ENCODE measurements at regions not wholly inside any gene's neighbourhood (a gene's known extent, or its start where the extent isn't known, plus 50 kb on each side); places are given as distances from the start of the nearest gene placed in this dataset.

DNA sequence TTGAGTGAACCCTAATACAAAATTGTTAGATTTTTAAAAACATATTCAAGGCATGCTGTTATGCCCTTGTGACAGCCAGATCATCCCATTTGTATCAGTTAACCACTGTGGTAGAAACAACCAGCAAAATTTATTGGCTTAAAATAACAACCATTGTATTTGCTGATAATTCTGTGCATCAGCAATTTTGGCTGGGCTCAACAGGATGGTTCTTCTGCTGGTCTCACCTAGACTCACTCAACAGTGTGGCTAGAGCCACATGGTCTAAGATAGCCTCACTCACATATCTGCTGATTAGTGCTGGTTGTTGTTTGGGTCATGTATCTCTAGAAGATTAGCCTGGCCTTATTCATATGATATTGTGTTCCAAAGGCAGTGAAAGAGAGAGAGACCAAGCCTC is 160.1 kb upstream of the GATA6 start:
- TF ChIP-seq, protein P1, sequence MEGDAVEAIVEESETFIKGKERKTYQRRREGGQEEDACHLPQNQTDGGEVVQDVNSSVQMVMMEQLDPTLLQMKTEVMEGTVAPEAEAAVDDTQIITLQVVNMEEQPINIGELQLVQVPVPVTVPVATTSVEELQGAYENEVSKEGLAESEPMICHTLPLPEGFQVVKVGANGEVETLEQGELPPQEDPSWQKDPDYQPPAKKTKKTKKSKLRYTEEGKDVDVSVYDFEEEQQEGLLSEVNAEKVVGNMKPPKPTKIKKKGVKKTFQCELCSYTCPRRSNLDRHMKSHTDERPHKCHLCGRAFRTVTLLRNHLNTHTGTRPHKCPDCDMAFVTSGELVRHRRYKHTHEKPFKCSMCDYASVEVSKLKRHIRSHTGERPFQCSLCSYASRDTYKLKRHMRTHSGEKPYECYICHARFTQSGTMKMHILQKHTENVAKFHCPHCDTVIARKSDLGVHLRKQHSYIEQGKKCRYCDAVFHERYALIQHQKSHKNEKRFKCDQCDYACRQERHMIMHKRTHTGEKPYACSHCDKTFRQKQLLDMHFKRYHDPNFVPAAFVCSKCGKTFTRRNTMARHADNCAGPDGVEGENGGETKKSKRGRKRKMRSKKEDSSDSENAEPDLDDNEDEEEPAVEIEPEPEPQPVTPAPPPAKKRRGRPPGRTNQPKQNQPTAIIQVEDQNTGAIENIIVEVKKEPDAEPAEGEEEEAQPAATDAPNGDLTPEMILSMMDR (IDR thresholded peaks at IDR 0.05; ENCODE audit: poor library complexity, severe bottlenecking), result no peak
- no peak for TF ChIP-seq EZH2 (IDR thresholded peaks at IDR 0.05; ENCODE audit: borderline replicate concordance, insufficient read depth, low read length, poor library complexity, severe bottlenecking)
